CD4-positive, alpha-beta T cell treated with Interleukin-12 subunit alpha and Interleukin-12 subunit beta, for 1 hour (primary cell): ENCODE measurements at regions not wholly inside any gene's neighbourhood (a gene's known extent, or its start where the extent isn't known, plus 50 kb on each side); places are given as distances from the start of the nearest gene placed in this dataset.
"Not testable (repeated sequence)": the region's sequence is repeated elsewhere in the genome, so short reads cannot be mapped to it uniquely, and the experiment has no call there.

Experiments
- DNase-seq: peaks from one replicate; pipeline ENCODE4 v3.0.0-alpha.2; 2020

- no peak for DNase-seq
Measured at GRCh38 chr4:184280137-184280536, 62.5 kb upstream of the ENPP6 start.

DNA sequence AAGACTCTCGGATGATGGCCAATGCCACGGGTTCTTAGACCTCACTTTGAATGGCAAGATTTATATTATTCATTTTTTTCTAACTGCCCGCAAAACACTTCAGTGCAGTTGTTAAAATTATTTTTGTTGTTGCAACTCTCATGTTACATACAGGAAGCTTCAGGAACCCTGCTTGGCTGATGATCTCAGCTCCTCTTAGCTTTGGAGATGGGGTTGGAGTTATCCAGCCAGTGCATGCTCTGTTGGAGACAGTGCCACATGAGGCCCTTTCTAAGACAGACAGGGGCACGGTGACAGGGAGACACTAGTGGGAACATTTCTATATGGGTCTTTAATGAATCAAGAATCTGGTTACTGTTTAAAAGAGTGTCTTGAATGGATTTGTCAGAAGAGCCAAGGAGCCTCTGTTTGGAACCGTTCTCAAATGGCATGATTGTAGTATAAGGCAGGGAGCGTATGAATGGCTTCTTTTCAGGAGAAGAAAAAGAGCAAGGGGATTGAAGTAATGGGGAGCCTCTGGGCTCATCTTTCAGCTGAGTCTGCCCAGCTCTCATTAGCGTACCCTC lies 61.9 kb upstream of the ENPP6 start:
- no peak for DNase-seq

GRCh38 chr4:184277769-184278168 lies 60.1 kb upstream of the ENPP6 start:
- not testable (repeated sequence) for DNase-seq

DNA sequence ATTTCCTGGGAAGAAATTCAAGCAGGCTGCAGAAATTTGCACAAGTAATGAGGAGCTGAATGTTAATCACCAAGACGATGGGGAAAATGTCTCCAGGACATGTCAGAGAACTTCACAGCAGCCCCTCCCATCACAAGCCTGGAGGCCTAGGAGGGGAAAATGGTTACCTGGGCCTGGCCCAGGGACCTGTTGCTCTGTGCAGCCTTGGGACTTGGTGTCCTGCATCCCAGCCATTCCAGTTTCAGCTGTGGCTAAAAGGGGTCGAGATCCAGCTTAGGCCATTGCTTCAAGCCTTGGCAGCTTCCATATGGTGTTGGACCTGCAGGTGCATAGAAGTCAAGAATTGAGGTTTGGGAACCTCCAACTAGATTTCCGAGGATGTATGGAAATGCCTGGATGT lies 59.3 kb upstream of the ENPP6 start:
- DNase-seq, result not testable (repeated sequence)

- DNase-seq, result not testable (repeated sequence)
Measured at GRCh38 chr4:184276346-184276745, 58.7 kb upstream of the ENPP6 start.

DNA sequence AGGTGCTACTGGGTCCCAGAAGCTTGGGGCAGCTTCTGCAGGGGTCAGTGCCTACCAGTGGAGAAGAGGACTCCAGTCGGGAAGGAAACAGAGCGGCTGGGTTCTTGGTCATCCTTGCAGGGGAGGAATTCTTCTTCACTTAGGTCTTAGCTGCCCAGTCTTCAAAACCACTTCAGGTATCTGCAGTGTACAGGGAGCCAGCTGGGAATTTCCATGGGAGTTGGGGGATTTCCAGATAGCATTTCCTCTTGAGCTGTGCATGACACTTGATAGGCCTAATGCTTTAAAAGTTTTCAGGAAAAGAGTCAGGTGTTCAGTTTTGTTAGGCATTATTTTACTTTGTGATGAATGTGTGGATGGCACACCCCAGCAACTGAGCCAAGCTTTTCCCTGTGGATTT lies 58.1 kb upstream of the ENPP6 start:
- DNase-seq, result no peak

GRCh38 chr4:184274286-184274951 lies 56.7 kb upstream of the ENPP6 start:
- no peak for DNase-seq

GRCh38 chr4:184273166-184274147 lies 55.8 kb upstream of the ENPP6 start:
- DNase-seq, result no peak

GRCh38 chr4:184270808-184271413 lies 53.2 kb upstream of the ENPP6 start:
- DNase-seq, result no peak

DNA sequence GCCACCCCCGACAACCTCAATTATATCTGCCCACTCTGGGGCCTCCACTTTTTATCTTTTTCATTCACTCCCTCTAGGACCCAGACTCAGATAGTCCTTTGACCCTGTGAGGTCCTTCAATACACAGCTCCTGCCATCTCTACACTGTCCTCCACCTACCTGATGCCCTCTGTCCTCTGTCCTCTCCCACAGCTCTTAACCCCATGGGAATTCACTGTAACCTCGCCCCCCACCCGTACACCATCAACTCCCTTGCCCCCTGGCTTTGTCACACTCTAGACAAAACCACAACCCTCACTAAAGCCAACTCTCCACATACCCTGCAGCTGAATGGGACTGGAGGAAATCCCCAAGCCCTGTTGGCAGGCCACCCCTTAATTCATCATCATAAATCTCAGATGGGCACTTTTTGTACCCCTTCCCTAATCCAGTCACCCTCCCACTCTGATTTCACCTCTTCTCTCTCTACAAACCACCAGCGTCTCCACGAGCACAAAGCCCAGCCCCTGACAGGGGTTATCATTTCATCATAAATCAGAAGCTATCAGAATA lies 52.3 kb upstream of the ENPP6 start:
- no peak for DNase-seq

GRCh38 chr4:184268584-184269160 lies 51.0 kb upstream of the ENPP6 start:
- no peak for DNase-seq

DNA sequence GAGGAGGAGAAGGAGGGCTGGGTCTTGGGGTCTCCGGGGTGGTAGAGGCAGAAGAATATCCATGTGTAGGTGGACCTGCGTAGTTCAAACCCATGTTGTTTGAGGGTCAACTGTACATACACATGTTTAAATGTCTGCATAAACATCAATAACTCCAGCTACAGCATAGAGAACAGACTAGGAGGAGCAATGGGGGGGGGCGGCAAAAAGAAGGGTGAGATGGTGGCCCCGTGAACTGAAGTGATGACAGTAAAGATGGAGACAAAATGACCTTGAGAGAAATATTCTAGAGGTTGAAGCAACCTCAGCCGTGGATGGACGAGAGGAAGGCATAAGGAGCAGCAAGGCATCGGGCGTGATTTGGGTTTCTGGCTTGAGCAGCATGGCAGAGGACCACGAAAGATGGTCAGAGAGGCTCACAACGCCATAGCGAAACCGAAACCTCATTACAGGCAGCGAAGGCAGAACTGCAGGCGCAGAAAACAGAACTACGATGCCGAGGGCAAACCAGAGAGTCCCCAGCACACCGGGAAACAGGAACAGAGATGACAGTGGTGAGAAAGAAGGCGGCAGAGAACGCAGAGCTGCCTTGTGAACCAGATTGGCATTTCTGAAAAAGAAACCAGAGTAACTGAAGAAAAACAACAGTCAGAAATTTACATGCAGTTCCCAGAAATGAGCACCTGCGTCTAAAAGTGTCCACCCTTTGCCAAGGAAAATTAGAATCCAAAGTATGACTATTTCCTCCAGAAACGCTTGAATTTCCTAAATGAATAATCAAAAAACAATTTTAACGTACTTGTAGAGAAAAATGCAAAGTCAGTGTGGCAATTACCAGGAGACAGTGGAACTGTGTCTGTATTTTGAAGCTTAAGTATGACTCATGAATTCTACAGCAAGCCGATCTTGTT lies 50.3 kb upstream of the ENPP6 start:
- DNase-seq, result peak; percentile 83
